HG03064 (cell line): ENCODE measurements at regions not wholly inside any gene's neighbourhood (a gene's known extent, or its start where the extent isn't known, plus 50 kb on each side); places are given as distances from the start of the nearest gene placed in this dataset.

Experiments used
- ATAC-seq: cut with Tn5 transposase; IDR thresholded peaks from one replicate; pipeline ENCODE4 v1.9.1; 2021; ENCODE audit warnings: low read depth; ENCODE audit not compliant: unreplicated experiment

- no peak for ATAC-seq
Observed at GRCh38 chr7:95718577-95719410, 53.6 kb upstream of the DYNC1I1 start.

DNA sequence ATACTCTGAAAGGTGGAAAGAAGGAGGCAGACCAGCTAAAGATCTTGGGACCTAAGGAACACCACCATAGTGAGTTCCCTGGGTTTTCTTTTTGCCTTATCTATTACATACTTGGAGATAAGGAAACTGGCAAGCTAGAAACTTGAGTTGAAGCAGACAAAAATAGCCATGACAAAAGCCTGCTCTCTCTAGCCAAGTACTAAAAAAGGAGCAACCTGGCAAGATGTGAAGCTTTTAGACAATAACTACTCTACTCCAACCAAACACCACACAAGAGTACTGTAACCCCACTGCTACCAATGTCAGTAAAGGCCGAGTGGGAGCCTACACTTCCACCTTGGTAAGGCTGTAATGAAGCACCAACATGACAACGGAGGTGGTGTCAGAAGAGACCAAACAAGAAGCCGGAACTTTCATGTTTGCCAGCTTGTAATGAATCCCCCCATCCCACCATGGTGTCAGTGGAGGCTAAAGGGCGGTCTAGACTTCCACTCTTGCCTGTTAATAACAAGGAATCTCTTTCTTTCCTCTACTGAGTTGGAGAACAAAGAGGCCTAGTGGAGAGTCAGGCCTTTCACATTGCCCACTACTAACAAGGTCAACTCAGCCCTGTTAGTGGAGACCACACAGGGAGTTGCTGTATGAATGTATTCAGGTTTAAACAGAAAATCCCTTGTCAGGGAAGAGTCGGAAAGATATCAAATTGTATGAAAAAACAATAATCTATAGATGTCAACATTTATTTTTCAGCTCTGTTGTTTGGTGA lies 55.8 kb upstream of the DYNC1I1 start:
- no peak for ATAC-seq

DNA sequence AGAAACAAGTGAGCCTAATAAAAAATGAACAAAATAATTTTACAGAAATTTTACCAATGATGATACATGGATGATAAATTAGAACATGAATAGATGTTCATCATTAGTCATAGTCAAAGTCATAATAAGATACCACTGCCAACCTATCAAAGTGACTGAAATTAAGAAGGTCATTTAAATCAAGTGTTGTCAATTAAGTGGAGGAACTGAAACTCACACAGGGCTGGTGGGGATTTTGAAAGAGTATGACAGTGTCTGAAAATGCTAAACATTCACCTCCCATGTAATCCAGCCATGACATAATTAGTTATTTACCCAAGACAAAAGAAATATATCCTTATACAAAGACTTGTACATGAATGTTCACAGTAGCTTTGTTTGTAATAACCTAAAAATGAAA lies 57.1 kb upstream of the DYNC1I1 start:
- ATAC-seq: peak; percentile 80

DNA sequence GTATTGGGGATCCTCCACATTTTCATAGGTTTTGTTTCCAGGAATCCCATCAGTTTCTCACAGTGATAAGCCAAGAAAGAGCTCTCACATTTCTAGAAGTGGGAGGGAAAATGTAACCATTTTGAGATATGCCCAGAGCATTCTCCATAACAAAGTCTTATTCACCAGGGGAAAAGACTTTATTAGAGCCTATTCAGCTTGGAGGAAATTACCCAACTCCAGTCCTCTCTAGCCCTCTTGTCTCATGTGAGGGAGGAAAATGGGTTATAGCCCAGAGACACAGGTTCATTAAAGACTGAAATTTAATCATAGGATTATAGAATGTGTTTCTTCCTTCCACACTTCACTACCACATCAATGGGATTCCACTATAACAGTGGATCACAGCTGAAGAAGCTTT lies 61.6 kb upstream of the DYNC1I1 start:
- no peak for ATAC-seq

DNA sequence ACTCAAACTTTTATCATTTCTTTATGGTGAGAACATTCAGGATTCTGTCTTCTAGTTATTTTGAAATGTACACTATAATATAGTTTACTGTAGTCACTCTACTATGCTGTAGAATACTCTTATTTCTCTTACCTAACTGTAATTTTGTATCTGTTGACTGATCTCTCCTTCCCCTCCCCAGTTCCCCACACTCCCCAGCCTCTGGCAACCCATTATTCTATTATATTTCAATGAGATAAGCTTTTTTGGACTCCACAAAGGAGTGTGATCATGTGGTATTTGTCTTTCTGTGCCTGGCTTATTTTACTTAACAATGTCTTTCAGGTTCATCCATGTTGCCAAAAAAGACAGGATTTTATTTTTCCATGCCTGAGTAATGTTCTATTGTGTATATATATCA lies 71.4 kb upstream of the DYNC1I1 start:
- ATAC-seq: no peak

DNA sequence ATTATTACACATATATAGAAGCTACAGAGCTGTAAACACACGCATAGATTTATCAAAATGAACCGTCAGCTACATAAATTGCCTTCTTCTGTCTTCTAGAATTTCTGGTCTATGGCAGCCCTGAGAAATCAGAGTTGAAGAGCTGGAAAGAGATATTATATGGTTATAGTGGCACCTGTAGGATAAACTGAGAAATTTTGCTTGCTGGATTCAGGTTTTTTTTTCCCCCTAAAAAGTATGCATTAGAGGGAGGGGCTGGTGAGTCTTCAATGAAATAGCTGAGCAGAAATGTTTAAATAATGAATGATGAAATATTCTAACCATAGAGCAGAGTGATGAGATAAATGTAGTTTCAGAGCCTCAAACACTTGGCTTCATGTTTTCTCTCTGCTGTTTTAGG lies 78.0 kb upstream of the DYNC1I1 start:
- no peak for ATAC-seq

DNA sequence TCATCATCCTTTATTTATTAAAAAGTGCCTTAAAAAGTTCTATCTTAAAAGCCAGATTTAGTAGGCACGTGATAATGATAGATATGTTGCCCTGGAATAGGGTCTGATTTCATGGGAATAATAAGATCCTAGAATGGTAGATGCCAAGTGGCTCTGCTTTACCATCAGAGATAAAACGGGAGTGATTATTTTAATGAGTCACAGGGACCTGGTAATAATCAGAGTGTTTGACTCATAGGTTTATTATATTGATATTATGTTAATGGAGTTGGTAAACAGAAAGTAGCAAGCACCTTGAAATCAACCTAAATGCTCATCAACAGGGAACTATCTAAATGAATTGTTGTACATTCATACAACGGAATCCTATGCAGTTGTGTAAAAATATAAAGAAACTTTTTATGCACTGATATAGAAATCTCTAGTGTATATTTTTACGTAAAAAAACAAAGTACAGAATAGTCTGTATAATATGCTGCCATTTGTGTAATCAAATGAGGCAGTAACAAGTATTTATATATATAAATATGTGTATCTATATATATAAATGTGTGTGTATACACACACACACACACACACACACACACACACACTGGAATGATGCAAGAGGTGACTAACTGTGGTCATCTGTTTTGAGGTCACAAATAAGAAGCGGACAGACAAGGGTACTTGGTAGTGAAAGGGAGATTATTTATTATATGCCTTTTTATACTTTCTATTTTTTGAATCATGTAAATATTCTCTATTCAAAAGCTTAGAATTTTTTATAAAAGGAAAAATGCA lies 78.6 kb upstream of the DYNC1I1 start:
- ATAC-seq: no peak

- no peak for ATAC-seq
Observed at GRCh38 chr7:95691464-95691863, 80.9 kb upstream of the DYNC1I1 start.

- ATAC-seq: peak; percentile 62
Observed at GRCh38 chr7:95690367-95690947, 81.9 kb upstream of the DYNC1I1 start.

- no peak for ATAC-seq
Observed at GRCh38 chr7:95688931-95689495, 83.3 kb upstream of the DYNC1I1 start.

- no peak for ATAC-seq
Observed at GRCh38 chr7:95687759-95688343, 84.5 kb upstream of the DYNC1I1 start.

DNA sequence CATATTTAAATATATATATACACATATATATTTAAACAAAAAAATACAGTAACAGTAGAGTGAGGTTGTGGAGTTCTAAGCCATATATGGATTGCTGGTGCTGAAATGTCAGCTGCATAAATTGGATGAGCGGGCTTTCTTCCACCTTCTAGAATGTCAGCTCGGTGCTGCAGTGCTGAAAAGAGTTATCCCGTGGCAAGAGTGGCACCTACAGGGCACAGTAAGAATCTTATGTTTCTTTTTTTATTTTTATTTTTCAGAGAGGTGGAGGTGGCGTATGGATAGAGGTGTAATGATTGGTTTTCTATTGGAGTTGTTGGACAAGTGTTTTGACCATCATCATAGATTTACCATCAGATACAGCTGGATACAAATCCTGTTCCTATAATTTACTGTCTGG lies 86.2 kb upstream of the DYNC1I1 start:
- peak; percentile 54 for ATAC-seq

DNA sequence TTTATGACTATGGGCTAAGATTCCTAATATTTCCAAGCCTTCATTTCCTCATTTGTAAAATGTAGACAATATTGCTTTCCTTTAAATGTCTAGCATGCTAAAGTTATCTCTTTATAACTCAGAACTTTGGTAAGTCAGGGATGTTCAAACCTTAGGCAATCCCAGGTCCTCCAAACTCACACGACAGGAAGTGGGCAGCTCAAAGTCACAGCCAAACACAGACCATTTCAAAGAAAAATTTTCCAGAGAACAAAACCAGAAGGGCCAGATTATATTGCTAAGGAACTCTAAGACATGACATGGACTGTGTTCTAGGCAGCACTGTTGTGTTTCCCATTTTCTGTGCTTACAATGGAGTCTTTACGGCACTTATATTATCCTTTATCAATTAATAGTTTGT lies 87.8 kb upstream of the DYNC1I1 start:
- no peak for ATAC-seq

GRCh38 chr7:95684037-95684436 lies 87.7 kb upstream of the PDK4 start:
- no peak for ATAC-seq

DNA sequence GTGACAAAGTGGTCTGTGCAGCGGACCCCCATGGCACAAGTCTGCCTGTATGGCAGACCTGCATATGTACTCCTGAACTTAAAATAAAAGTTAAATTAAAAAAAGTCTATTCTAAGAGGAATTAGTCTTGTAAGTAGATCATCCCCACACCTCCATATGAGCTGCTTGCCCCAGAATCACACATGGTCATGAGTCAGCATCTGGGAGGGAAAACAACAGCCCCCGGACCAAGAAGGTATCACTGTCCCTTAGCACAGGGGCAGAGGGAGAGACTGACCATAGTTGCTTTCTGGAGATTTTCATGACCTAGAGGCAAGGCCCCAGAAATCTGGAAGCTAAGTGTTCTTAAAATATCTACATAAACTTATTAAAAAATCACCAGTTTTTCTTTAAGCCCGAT lies 86.6 kb upstream of the PDK4 start:
- ATAC-seq: no peak

DNA sequence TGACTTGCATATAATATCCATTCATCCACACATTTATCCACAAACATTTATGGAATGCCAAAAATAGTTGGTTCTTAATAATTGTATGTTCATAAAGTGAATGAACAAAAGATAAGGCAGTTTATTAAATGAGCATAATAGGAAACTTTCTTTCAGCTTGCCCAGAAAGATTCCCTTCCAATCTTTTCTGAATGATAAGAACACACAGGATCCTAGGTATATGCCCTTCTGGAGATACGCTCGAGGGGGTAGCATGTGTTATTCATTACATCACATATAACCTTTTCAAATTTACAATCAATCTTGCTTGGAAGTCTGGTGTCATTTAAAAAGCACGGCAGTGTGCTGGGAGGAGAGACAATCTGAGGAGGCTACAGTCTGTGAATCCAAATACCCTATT lies 80.4 kb upstream of the PDK4 start:
- no peak for ATAC-seq

DNA sequence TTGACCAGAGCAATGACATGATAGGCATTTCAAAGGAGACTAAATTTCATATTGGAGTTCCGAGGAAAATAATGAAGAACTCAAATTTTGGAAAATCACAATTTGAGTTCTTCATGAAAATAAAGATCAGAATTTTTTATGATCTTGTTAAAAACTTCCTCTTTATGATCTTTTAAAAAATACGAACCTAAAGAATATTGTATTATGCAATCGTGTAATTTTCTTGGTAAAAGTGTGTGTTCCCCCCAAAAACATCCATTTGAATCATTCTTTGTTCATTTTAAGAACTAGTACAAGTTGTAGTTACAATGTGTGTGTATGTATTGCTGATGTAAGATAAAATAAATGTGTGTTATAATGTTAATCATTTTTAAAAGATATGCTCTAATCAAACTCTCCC lies 79.3 kb upstream of the PDK4 start:
- ATAC-seq: no peak

- no peak for ATAC-seq
Observed at GRCh38 chr7:95675016-95675415, 78.7 kb upstream of the PDK4 start.

GRCh38 chr7:95674101-95674500 lies 77.8 kb upstream of the PDK4 start:
- no peak for ATAC-seq

GRCh38 chr7:95672434-95672833 lies 76.1 kb upstream of the PDK4 start:
- ATAC-seq: no peak
